H9 (cell line): ENCODE measurements at regions not wholly inside any gene's neighbourhood (a gene's known extent, or its start where the extent isn't known, plus 50 kb on each side); places are given as distances from the start of the nearest gene placed in this dataset.

Source experiments
- DNase-seq: peaks from one replicate; pipeline ENCODE4 v3.0.0-alpha.2; 2017
- H2AFZ ChIP-seq: one replicate; pipeline ENCODE4 v1.6.1; 2013; ENCODE audit warnings: mild to moderate bottlenecking, low read length, control low read depth, moderate library complexity
- H2AK5ac ChIP-seq: 2 replicates; pipeline ENCODE4 v1.6.1; 2013; ENCODE audit warnings: low read length, control low read depth, mixed read lengths; ENCODE audit not compliant: insufficient read length
- H2BK120ac ChIP-seq: one replicate; pipeline ENCODE4 v1.6.1; 2013; ENCODE audit warnings: low read depth, mild to moderate bottlenecking, low read length, control low read depth, inconsistent platforms; ENCODE audit not compliant: poor library complexity, severe bottlenecking
- H2BK12ac ChIP-seq: 2 replicates; pipeline ENCODE4 v1.6.1; 2013; ENCODE audit warnings: low read length, control low read depth, mixed read lengths, low read depth; ENCODE audit not compliant: insufficient read length
- H2BK15ac ChIP-seq: 2 replicates; pipeline ENCODE4 v1.6.1; 2013; ENCODE audit warnings: low read depth, low read length, control low read depth
- H2BK20ac ChIP-seq: one replicate; pipeline ENCODE4 v1.6.1; 2013; ENCODE audit warnings: low read depth, mild to moderate bottlenecking, low read length, control low read depth, inconsistent platforms; ENCODE audit not compliant: poor library complexity, severe bottlenecking
- H2BK5ac ChIP-seq: 2 replicates; pipeline ENCODE4 v1.6.1; 2013; ENCODE audit warnings: low read length, control low read depth, mixed read lengths; ENCODE audit not compliant: insufficient read length
- H3K14ac ChIP-seq: 2 replicates; pipeline ENCODE4 v1.6.1; 2013; ENCODE audit warnings: low read length, control low read depth; ENCODE audit not compliant: insufficient read depth
- H3K18ac ChIP-seq: 2 replicates; pipeline ENCODE4 v1.6.1; 2013; ENCODE audit warnings: low read depth, mild to moderate bottlenecking, mixed read lengths, low read length, control low read depth; ENCODE audit not compliant: insufficient read length
- H3K23ac ChIP-seq: 2 replicates; pipeline ENCODE4 v1.6.1; 2013; ENCODE audit warnings: low read length, control low read depth, mixed read lengths, low read depth; ENCODE audit not compliant: insufficient read length
- H3K23me2 ChIP-seq: 2 replicates; pipeline ENCODE4 v1.6.1; 2013; ENCODE audit warnings: low read depth, mild to moderate bottlenecking, mixed read lengths, low read length, control low read depth; ENCODE audit not compliant: insufficient read length, poor library complexity, severe bottlenecking
- H3K27ac ChIP-seq: 2 replicates; pipeline ENCODE4 v1.5.1; 2013; ENCODE audit warnings: low read length, control low read depth, mixed read lengths, low read depth; ENCODE audit not compliant: insufficient read length
- H3K27me3 ChIP-seq: 2 replicates; pipeline ENCODE4 v1.6.1; 2013; ENCODE audit warnings: low read length, control low read depth, inconsistent platforms; ENCODE audit not compliant: insufficient read depth
- H3K4ac ChIP-seq: 2 replicates; pipeline ENCODE4 v1.6.1; 2013; ENCODE audit warnings: low read depth, mild to moderate bottlenecking, control low read depth, inconsistent platforms, low read length, moderate library complexity
- H3K4me1 ChIP-seq: 2 replicates; pipeline ENCODE4 v1.6.1; 2013; ENCODE audit warnings: low read length, control low read depth, inconsistent platforms; ENCODE audit not compliant: insufficient read depth
- H3K4me2 ChIP-seq: 2 replicates; pipeline ENCODE4 v1.6.1; 2013; ENCODE audit warnings: low read length, control low read depth, mixed read lengths; ENCODE audit not compliant: insufficient read length, insufficient read depth
- H3K56ac ChIP-seq: 2 replicates; pipeline ENCODE4 v1.6.1; 2013; ENCODE audit warnings: low read depth, mild to moderate bottlenecking, mixed read lengths, low read length, control low read depth; ENCODE audit not compliant: insufficient read length
- H3K79me1 ChIP-seq: 2 replicates; pipeline ENCODE4 v1.6.1; 2013; ENCODE audit warnings: low read depth, mild to moderate bottlenecking, moderate library complexity, low read length, control low read depth, inconsistent platforms; ENCODE audit not compliant: insufficient read depth, poor library complexity, severe bottlenecking
- H3K79me2 ChIP-seq: 2 replicates; pipeline ENCODE4 v1.6.1; 2013; ENCODE audit warnings: low read length, control low read depth, inconsistent platforms; ENCODE audit not compliant: insufficient read depth
- H3K9ac ChIP-seq: 2 replicates; pipeline ENCODE4 v1.6.1; 2013; ENCODE audit warnings: low read length, control low read depth, mixed read lengths; ENCODE audit not compliant: insufficient read length; ENCODE audit errors: extremely low read depth
- H3K9me3 ChIP-seq: one replicate; pipeline ENCODE4 v1.6.1; 2013; ENCODE audit warnings: low read depth, low read length, inconsistent platforms; ENCODE audit not compliant: control insufficient read depth
- H3T11ph ChIP-seq: one replicate; pipeline ENCODE4 v1.6.1; 2013; ENCODE audit warnings: mild to moderate bottlenecking, low read length, control low read depth, inconsistent platforms
- H4K20me1 ChIP-seq: one replicate; pipeline ENCODE4 v1.6.1; 2013; ENCODE audit not compliant: control insufficient read depth, insufficient read length, insufficient read depth
- H4K5ac ChIP-seq: 2 replicates; pipeline ENCODE4 v1.6.1; 2013; ENCODE audit warnings: low read depth, mild to moderate bottlenecking, mixed read lengths, low read length, control low read depth; ENCODE audit not compliant: insufficient read length
- H4K8ac ChIP-seq: replicated peaks from 2 replicates; pipeline ENCODE4 v1.6.1; 2013; ENCODE audit warnings: low read length, control low read depth, mixed read lengths, low read depth; ENCODE audit not compliant: insufficient read length
- H4K91ac ChIP-seq: 2 replicates; pipeline ENCODE4 v1.6.1; 2013; ENCODE audit warnings: low read depth, mild to moderate bottlenecking, moderate library complexity, mixed read lengths, low read length, control low read depth; ENCODE audit not compliant: insufficient read length
- H3K27ac Mint-ChIP-seq, 3 experiments: 2 replicates in 2 of 3; 3 replicates in 1 of 3; pipeline ENCODE4 v1.8.0; 2020 to 2021; ENCODE audit warnings: mixed read lengths in 3 of 3, mild to moderate bottlenecking in 1 of 3, moderate library complexity in 1 of 3
- H3K27me3 Mint-ChIP-seq: 2 replicates; pipeline ENCODE4 v1.8.0; 2021; ENCODE audit warnings: low read depth, mild to moderate bottlenecking, moderate library complexity, mixed read lengths
- H3K36me3 Mint-ChIP-seq, 3 experiments: 2 replicates in 2 of 3; 3 replicates in 1 of 3; pipeline ENCODE4 v1.8.0; 2020 to 2021; ENCODE audit warnings: low read depth in 3 of 3, mixed read lengths in 3 of 3; ENCODE audit not compliant: insufficient read depth in 1 of 3
- H3K4me1 Mint-ChIP-seq, 2 experiments: 2 replicates each; pipeline ENCODE4 v1.8.0; 2020; ENCODE audit warnings: mixed read lengths in 2 of 2
- H3K4me3 Mint-ChIP-seq, 2 experiments: 2 replicates in 1 of 2; 3 replicates in 1 of 2; pipeline ENCODE4 v1.8.0; 2020 to 2021; ENCODE audit warnings: mild to moderate bottlenecking in 2 of 2, mixed read lengths in 2 of 2, moderate library complexity in 1 of 2
- H3K9me3 Mint-ChIP-seq, 2 experiments: 2 replicates in 1 of 2; 3 replicates in 1 of 2; pipeline ENCODE4 v1.8.0; 2020; ENCODE audit warnings: mild to moderate bottlenecking in 2 of 2, mixed read lengths in 2 of 2, moderate library complexity in 1 of 2
- CTCF ChIP-seq: fragments of 200-600 bp; sonication (generic); conservative IDR thresholded peaks from 3 replicates; pipeline ENCODE4 v1.8.0; 2021; ENCODE audit warnings: antibody characterized with exemption, mild to moderate bottlenecking
- WGBS: extraction: QIAGEN DNeasy Blood & Tissue Kit; methylation state at CpG from one replicate; pipeline ENCODE4 v1.1.7; 2013; ENCODE audit warnings: missing lambda C conversion rate, low lambda C conversion rate, mixed read lengths; ENCODE audit not compliant: insufficient read length; ENCODE audit errors: extremely low coverage; 5-methylcytosine and 5-hydroxymethylcytosine counted together

GRCh38 chr20:51900443-51900842 is 98.1 kb upstream of the SALL4 start:
- Histone ChIP-seq H4K5ac (no peak overlapping the region), H3K14ac (no peak overlapping the region), H3K27me3 (no peaks in the 10 kb centered on the region), H3K4me2 (no peak overlapping the region), H2BK120ac (no peak overlapping the region), H2BK20ac (no peak overlapping the region), H3K79me1 (no peaks in the 10 kb centered on the region), H4K91ac (no peak overlapping the region), H2BK12ac (no peak overlapping the region), H3K56ac (no peak overlapping the region), H3K4ac (no peak overlapping the region), H2BK5ac (no peak overlapping the region), H3K9ac (no peak overlapping the region), H3T11ph (no peak overlapping the region), H4K20me1 (no peaks in the 10 kb centered on the region), H3K9me3 (no peaks in the 10 kb centered on the region), H3K79me2 (no peaks in the 10 kb centered on the region), H2AFZ (no peak overlapping the region), H3K18ac (no peak overlapping the region), H3K23me2 (no peaks in the 10 kb centered on the region), H3K27ac (no peak overlapping the region), H3K4me1 (no peaks in the 10 kb centered on the region), H2BK15ac (no peak overlapping the region), H2AK5ac (no peak overlapping the region), H4K8ac (no peak overlapping the region), H3K23ac (no peak overlapping the region)
- no CpG with 5 or more reads among the region's 3 CpGs for WGBS
- H3K36me3 Mint-ChIP-seq = no peaks in the 10 kb centered on the region; a peak in 1 of 7 replicates
- no peak overlapping the region for H3K4me3 Mint-ChIP-seq
- no peak for DNase-seq
- H3K27ac Mint-ChIP-seq = no peak overlapping the region
- H3K27me3 Mint-ChIP-seq = no peaks in the 10 kb centered on the region
- H3K4me1 Mint-ChIP-seq = peaks cover 2 to 8% of the 10 kb centered on the region in 2 experiments
- no peak for TF ChIP-seq CTCF
- H3K9me3 Mint-ChIP-seq = peaks cover 0 to 2% of the 10 kb centered on the region in 2 experiments; a peak in 1 of 5 replicates
